Tibial artery (tissue), 4 donors: ENCODE measurements at regions not wholly inside any gene's neighbourhood (a gene's known extent, or its start where the extent isn't known, plus 50 kb on each side); places are given as distances from the start of the nearest gene placed in this dataset.

Source experiments
- DNase-seq, 2 donors: peaks; one replicate each; pipeline ENCODE4 v3.0.0-alpha.2; 2019
- H3K27ac ChIP-seq, 2 donors: fragments of 200-600 bp; sonication (generic) in 1 of 2; 1 replicate in 1 of 2; 2 replicates in 1 of 2; pipeline ENCODE4 v1.5.1; 2018 to 2019; ENCODE audit warnings: mild to moderate bottlenecking in 1 of 2
- H3K27me3 ChIP-seq, 2 donors: fragments of 200-600 bp; sonication (generic) in 1 of 2; one replicate each; pipeline versions ENCODE4 v1.5.1 to v1.6.0; 2016 to 2019
- H3K36me3 ChIP-seq, 3 donors: fragments of 200-600 bp; sonication (generic) in 2 of 3; one replicate each; pipeline ENCODE4 v1.5.1; 2016 to 2019; ENCODE audit warnings: mild to moderate bottlenecking in 2 of 3
- H3K4me1 ChIP-seq, 4 donors: fragments of 200-600 bp; sonication (generic) in 2 of 4; 1 replicate in 3 of 4; 2 replicates in 1 of 4; pipeline ENCODE4 v1.5.1; 2016 to 2019
- H3K4me3 ChIP-seq, 2 donors: fragments of 200-600 bp; sonication (generic) in 1 of 2; 1 replicate in 1 of 2; 2 replicates in 1 of 2; pipeline ENCODE4 v1.5.1; 2018 to 2019; ENCODE audit warnings: mild to moderate bottlenecking in 2 of 2
- H3K9me3 ChIP-seq, 3 donors: fragments of 200-600 bp; sonication (generic) in 1 of 3; one replicate each; pipeline ENCODE4 v1.5.1; 2016 to 2019
- intact Hi-C: fragments of 100-400 bp; cut with DNase I; formaldehyde crosslinking; loops from one replicate; pipeline ENCODE4 v1.15.0; 2023; ENCODE audit warnings: low total_unique reads
- TF ChIP-seq, protein P1 (sequence below), 2 experiments: fragments of 200-600 bp in 1 of 2; fragments of 450-650 bp in 1 of 2; IDR thresholded peaks; one replicate each; pipeline ENCODE4 v1.5.1; 2017 to 2019; ENCODE audit warnings: antibody characterized with exemption in 2 of 2, mild to moderate bottlenecking in 1 of 2, moderate library complexity in 1 of 2

DNA sequence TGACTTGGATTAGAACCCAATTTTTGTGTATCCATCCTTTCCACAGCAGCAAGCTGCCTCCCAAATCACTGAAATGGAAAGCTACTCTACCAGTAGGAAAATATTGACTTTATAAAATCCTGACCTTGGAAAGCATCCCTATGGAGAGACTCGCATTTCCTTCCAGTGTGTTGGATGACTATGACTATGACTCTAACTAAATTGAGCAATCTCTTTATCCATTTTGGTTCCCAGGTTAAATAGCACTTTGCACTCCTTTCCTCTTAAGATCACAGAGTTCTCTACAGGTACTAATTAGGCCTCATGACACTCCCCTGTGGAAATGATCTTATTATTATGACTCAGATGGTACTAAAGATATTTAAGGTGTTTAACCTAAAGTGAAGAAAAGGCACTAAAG, 431.8 kb downstream of the PPARGC1A start:
- Histone ChIP-seq H3K36me3 (no peaks in the 10 kb centered on the region), H3K4me3 (no peak overlapping the region), H3K9me3 (no peaks in the 10 kb centered on the region), H3K4me1 (no peaks in the 10 kb centered on the region), H3K27me3 (no peaks in the 10 kb centered on the region), H3K27ac (no peak overlapping the region)
- DNase-seq = no peak
- intact Hi-C loops = no loop called here
- TF ChIP-seq, protein P1, sequence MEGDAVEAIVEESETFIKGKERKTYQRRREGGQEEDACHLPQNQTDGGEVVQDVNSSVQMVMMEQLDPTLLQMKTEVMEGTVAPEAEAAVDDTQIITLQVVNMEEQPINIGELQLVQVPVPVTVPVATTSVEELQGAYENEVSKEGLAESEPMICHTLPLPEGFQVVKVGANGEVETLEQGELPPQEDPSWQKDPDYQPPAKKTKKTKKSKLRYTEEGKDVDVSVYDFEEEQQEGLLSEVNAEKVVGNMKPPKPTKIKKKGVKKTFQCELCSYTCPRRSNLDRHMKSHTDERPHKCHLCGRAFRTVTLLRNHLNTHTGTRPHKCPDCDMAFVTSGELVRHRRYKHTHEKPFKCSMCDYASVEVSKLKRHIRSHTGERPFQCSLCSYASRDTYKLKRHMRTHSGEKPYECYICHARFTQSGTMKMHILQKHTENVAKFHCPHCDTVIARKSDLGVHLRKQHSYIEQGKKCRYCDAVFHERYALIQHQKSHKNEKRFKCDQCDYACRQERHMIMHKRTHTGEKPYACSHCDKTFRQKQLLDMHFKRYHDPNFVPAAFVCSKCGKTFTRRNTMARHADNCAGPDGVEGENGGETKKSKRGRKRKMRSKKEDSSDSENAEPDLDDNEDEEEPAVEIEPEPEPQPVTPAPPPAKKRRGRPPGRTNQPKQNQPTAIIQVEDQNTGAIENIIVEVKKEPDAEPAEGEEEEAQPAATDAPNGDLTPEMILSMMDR (IDR thresholded peaks at IDR 0.05) = no peak

GRCh38 chr4:23456864-23457263, 433.0 kb downstream of the PPARGC1A start:
- intact Hi-C loops = no loop called here
- Histone ChIP-seq H3K4me1 (no peaks in the 10 kb centered on the region), H3K36me3 (no peaks in the 10 kb centered on the region), H3K9me3 (no peaks in the 10 kb centered on the region), H3K4me3 (no peak overlapping the region), H3K27ac (no peak overlapping the region), H3K27me3 (no peaks in the 10 kb centered on the region)
- TF ChIP-seq, protein P1 (IDR thresholded peaks at IDR 0.05) = no peak
- no peak for DNase-seq

GRCh38 chr4:23455456-23456158, 434.2 kb downstream of the PPARGC1A start:
- H3K27ac ChIP-seq = no peak overlapping the region
- no peaks in the 10 kb centered on the region for H3K9me3 ChIP-seq
- intact Hi-C loops = no loop called here
- TF ChIP-seq, protein P1 (IDR thresholded peaks at IDR 0.05) = no peak
- DNase-seq = no peak
- no peaks in the 10 kb centered on the region for H3K27me3 ChIP-seq
- no peak overlapping the region for H3K4me3 ChIP-seq
- H3K4me1 ChIP-seq = no peaks in the 10 kb centered on the region
- H3K36me3 ChIP-seq = no peaks in the 10 kb centered on the region

DNA sequence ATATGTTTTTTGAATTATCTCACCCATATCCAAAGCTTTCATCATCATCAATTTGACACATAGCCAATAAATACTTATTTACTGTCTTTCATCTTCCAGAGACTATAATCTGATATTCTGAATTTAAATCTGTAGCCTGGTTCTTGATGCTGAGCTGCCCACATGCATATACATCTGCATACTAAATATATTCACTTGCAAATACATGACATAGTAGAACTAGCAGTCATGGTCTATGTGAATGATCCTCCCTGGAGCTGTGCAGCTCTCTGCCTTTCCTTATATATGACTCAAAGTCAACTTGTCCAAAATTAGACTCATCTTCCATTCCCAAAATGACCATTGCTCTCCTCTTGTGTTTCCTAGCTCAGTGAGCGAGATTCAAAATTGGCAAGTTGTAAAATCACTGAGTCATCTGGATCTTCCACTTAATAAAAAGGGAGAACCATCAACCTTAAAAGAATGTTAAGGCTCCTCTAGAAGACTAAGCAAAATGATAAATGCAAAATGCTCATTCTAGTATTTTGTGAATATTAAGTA, 448.2 kb downstream of the PPARGC1A start:
- no peaks in the 10 kb centered on the region for H3K4me1 ChIP-seq
- intact Hi-C loops = no loop called here
- no peak for DNase-seq
- no peak overlapping the region for H3K27ac ChIP-seq
- no peak overlapping the region for H3K4me3 ChIP-seq
- no peaks in the 10 kb centered on the region for H3K27me3 ChIP-seq
- no peaks in the 10 kb centered on the region for H3K9me3 ChIP-seq
- TF ChIP-seq, protein P1 (IDR thresholded peaks at IDR 0.05) = no peak
- H3K36me3 ChIP-seq = no peaks in the 10 kb centered on the region

DNA sequence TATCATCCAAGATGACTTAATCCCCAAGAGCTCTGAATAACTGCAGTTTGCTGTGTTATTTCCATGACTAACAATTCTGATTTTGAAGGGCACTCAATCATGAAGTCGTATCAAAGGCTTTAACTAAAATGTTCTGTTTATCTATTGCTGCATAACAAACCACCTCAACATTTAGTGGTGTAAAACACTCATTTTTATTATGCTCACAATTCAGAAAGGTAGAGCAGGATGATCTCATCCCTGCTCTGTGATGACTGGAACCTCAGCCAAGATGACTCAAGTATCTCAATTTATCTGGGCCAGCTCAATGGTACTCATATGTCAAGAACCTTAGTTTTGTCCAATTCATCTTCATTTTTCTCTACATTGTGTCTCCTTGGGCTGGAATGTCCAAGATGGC, 451.1 kb downstream of the PPARGC1A start:
- TF ChIP-seq, protein P1 (IDR thresholded peaks at IDR 0.05) = no peak
- DNase-seq = no peak
- intact Hi-C loops = no loop called here
- H3K4me3 ChIP-seq = no peak overlapping the region
- no peaks in the 10 kb centered on the region for H3K36me3 ChIP-seq
- no peak overlapping the region for H3K27ac ChIP-seq
- no peaks in the 10 kb centered on the region for H3K4me1 ChIP-seq
- no peaks in the 10 kb centered on the region for H3K27me3 ChIP-seq
- H3K9me3 ChIP-seq = no peaks in the 10 kb centered on the region
